Neural cell (in vitro differentiated cells): ENCODE measurements at regions not wholly inside any gene's neighbourhood (a gene's known extent, or its start where the extent isn't known, plus 50 kb on each side); places are given as distances from the start of the nearest gene placed in this dataset.

ENCODE experiments used
- H2AFZ ChIP-seq: fragments of 200-600, 300-800 bp; sonication (generic), shearing (Covaris generic); 2 replicates; pipeline ENCODE4 v1.6.0; 2014; ENCODE audit warnings: low read depth, mild to moderate bottlenecking, antibody characterized with exemption, low read length, moderate library complexity
- H3F3A ChIP-seq: fragments of 200-600 bp; shearing (Covaris generic); 2 replicates; pipeline ENCODE4 v1.6.1; 2016; ENCODE audit warnings: mild to moderate bottlenecking, moderate library complexity, mixed read lengths, antibody characterized with exemption, low read length; ENCODE audit not compliant: insufficient read depth, poor library complexity, severe bottlenecking
- H3K27ac ChIP-seq: fragments of 200-600, 300-800 bp; sonication (generic), shearing (Covaris generic); 2 replicates; pipeline ENCODE4 v1.5.1; 2014; ENCODE audit warnings: mild to moderate bottlenecking, low read length, moderate library complexity
- H3K27me3 ChIP-seq: fragments of 300-800, 200-600 bp; sonication (generic), shearing (Covaris generic); 2 replicates; pipeline ENCODE4 v1.6.0; 2014; ENCODE audit warnings: mild to moderate bottlenecking, low read depth, low read length, moderate library complexity; ENCODE audit not compliant: insufficient read depth
- H3K36me3 ChIP-seq: fragments of 300-800, 200-600 bp; sonication (generic), shearing (Covaris generic); 2 replicates; pipeline ENCODE4 v1.5.1; 2014; ENCODE audit warnings: mild to moderate bottlenecking, antibody characterized with exemption, low read length, moderate library complexity; ENCODE audit not compliant: insufficient read depth
- H3K4me2 ChIP-seq: fragments of 300-800, 200-600 bp; sonication (generic), shearing (Covaris generic); 2 replicates; pipeline ENCODE4 v1.6.0; 2014; ENCODE audit warnings: mild to moderate bottlenecking, low read length
- H3K4me3 ChIP-seq: fragments of 300-800, 200-600 bp; sonication (generic), shearing (Covaris generic); 2 replicates; pipeline ENCODE4 v1.5.1; 2014; ENCODE audit warnings: mild to moderate bottlenecking, low read length, moderate library complexity
- H3K79me2 ChIP-seq: fragments of 200-600 bp; shearing (Covaris generic); replicated peaks from 2 replicates; pipeline ENCODE4 v1.6.0; 2014; ENCODE audit warnings: mild to moderate bottlenecking, low read length, moderate library complexity; ENCODE audit not compliant: insufficient read depth
- H3K9ac ChIP-seq: fragments of 300-800, 200-600 bp; sonication (generic), shearing (Covaris generic); 2 replicates; pipeline ENCODE4 v1.6.1; 2016; ENCODE audit warnings: mild to moderate bottlenecking, low read length, mixed read lengths
- H3K9me2 ChIP-seq: fragments of 200-600 bp; shearing (Covaris generic); 2 replicates; pipeline ENCODE4 v1.6.1; 2016; ENCODE audit warnings: mild to moderate bottlenecking, low read length, mixed read lengths; ENCODE audit not compliant: insufficient read depth
- H3K9me3 ChIP-seq: fragments of 200-600, 300-800 bp; sonication (generic), shearing (Covaris generic); 2 replicates; pipeline ENCODE4 v1.6.1; 2016; ENCODE audit warnings: mild to moderate bottlenecking, mixed run types, low read length, moderate library complexity, mixed read lengths
- H4K20me1 ChIP-seq: fragments of 200-600 bp; shearing (Covaris generic); 2 replicates; pipeline ENCODE4 v1.6.1; 2016; ENCODE audit warnings: mild to moderate bottlenecking, mixed run types; ENCODE audit not compliant: insufficient read depth
- EP300 ChIP-seq: fragments of 450-650 bp; conservative IDR thresholded peaks from 2 replicates; pipeline ENCODE4 v1.6.1; 2014; ENCODE audit warnings: antibody characterized with exemption, mild to moderate bottlenecking, moderate library complexity; ENCODE audit not compliant: poor library complexity, severe bottlenecking
- EZH2 ChIP-seq: fragments of 200-600, 300-800 bp; shearing (Covaris generic), sonication (generic); IDR thresholded peaks from 2 replicates; pipeline ENCODE4 v1.6.1; 2014; ENCODE audit warnings: antibody characterized with exemption, low read length, borderline replicate concordance, mild to moderate bottlenecking; ENCODE audit not compliant: insufficient read depth, poor library complexity, severe bottlenecking
- MXI1 ChIP-seq: fragments of 450-650 bp; conservative IDR thresholded peaks from 2 replicates; pipeline ENCODE4 v1.6.1; 2014; ENCODE audit warnings: antibody characterized with exemption, mild to moderate bottlenecking; ENCODE audit not compliant: poor library complexity, severe bottlenecking
- POLR2AphosphoS5 ChIP-seq: IDR thresholded peaks from 2 replicates; pipeline ENCODE4 v1.6.1; 2012
- RAD21 ChIP-seq: fragments of 450-650 bp; conservative IDR thresholded peaks from 2 replicates; pipeline ENCODE4 v1.6.1; 2014; ENCODE audit warnings: antibody characterized with exemption, mild to moderate bottlenecking, moderate library complexity
- SMC3 ChIP-seq: fragments of 450-650 bp; conservative IDR thresholded peaks from 2 replicates; pipeline ENCODE4 v1.6.1; 2014; ENCODE audit warnings: antibody characterized with exemption, mild to moderate bottlenecking, moderate library complexity; ENCODE audit not compliant: poor library complexity
- TAF1 ChIP-seq: IDR thresholded peaks from 2 replicates; pipeline ENCODE4 v1.6.1; 2012; ENCODE audit warnings: low read depth
- TF ChIP-seq, protein P1 (sequence below): IDR thresholded peaks from 2 replicates; pipeline ENCODE4 v1.6.1; 2012; ENCODE audit warnings: borderline replicate concordance
- TF ChIP-seq, protein P2 (sequence below): fragments of 450-650 bp; IDR thresholded peaks from 2 replicates; pipeline ENCODE4 v1.5.1; 2014; ENCODE audit warnings: antibody characterized with exemption, mild to moderate bottlenecking, moderate library complexity; ENCODE audit not compliant: poor library complexity, severe bottlenecking

DNA sequence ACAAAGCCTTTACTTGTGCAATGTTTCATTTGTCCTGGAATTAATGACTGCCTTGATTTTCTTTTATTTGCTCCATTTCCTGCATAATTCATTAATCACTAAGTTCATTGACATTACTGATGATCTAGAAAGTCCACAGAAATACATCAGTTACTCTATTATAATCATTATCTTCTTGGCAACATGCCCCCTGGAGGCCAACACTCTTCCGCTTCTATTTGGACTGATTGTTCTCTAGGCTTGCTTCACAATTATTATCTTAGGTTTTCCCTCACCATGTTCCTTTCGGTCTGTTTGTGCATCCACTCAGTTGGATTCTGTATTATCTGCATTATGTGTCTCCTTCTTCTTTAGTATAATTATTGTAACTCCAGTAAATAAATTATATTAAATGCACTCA lies 461.0 kb upstream of the CDH2 start:
- Histone ChIP-seq H3K27ac (no peak overlapping the region), H3K9ac (no peak overlapping the region), H3K4me2 (no peak overlapping the region), H3K4me3 (no peak overlapping the region), H3K9me3 (no peaks in the 10 kb centered on the region), H4K20me1 (no peaks in the 10 kb centered on the region), H3K79me2 (no peaks in the 10 kb centered on the region), H3K9me2 (no peaks in the 10 kb centered on the region), H3F3A (peaks cover 2% of the 10 kb centered on the region), H3K27me3 (no peaks in the 10 kb centered on the region), H3K36me3 (no peaks in the 10 kb centered on the region), H2AFZ (no peak overlapping the region)
- TF ChIP-seq RAD21 (no peak), EZH2 (no peak)

DNA sequence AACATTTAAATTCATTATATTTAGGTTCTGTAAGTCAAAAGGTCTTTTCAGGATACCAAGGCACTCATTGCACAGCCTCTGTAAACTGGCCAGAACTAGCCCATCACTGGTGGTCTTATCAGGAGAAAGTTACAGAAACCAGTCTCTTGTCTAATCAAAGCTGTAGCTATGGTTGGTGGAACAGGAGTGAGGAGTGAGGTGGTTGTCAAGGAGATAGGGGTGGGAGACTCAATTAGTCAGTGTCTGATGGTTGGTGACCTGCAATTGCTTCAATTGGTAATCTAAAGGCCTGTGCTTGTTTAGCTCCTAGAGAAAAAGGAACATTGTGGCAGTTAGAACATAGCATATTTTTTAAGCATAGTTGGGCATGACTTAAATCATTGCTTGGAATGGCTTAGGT lies 458.6 kb upstream of the CDH2 start:
- TF ChIP-seq EP300 (no peak), RAD21 (no peak), POLR2AphosphoS5 (no peak), EZH2 (no peak), MXI1 (no peak), SMC3 (no peak), TAF1 (no peak)
- TF ChIP-seq, protein P1, sequence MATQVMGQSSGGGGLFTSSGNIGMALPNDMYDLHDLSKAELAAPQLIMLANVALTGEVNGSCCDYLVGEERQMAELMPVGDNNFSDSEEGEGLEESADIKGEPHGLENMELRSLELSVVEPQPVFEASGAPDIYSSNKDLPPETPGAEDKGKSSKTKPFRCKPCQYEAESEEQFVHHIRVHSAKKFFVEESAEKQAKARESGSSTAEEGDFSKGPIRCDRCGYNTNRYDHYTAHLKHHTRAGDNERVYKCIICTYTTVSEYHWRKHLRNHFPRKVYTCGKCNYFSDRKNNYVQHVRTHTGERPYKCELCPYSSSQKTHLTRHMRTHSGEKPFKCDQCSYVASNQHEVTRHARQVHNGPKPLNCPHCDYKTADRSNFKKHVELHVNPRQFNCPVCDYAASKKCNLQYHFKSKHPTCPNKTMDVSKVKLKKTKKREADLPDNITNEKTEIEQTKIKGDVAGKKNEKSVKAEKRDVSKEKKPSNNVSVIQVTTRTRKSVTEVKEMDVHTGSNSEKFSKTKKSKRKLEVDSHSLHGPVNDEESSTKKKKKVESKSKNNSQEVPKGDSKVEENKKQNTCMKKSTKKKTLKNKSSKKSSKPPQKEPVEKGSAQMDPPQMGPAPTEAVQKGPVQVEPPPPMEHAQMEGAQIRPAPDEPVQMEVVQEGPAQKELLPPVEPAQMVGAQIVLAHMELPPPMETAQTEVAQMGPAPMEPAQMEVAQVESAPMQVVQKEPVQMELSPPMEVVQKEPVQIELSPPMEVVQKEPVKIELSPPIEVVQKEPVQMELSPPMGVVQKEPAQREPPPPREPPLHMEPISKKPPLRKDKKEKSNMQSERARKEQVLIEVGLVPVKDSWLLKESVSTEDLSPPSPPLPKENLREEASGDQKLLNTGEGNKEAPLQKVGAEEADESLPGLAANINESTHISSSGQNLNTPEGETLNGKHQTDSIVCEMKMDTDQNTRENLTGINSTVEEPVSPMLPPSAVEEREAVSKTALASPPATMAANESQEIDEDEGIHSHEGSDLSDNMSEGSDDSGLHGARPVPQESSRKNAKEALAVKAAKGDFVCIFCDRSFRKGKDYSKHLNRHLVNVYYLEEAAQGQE: no peak
- TF ChIP-seq, protein P2, sequence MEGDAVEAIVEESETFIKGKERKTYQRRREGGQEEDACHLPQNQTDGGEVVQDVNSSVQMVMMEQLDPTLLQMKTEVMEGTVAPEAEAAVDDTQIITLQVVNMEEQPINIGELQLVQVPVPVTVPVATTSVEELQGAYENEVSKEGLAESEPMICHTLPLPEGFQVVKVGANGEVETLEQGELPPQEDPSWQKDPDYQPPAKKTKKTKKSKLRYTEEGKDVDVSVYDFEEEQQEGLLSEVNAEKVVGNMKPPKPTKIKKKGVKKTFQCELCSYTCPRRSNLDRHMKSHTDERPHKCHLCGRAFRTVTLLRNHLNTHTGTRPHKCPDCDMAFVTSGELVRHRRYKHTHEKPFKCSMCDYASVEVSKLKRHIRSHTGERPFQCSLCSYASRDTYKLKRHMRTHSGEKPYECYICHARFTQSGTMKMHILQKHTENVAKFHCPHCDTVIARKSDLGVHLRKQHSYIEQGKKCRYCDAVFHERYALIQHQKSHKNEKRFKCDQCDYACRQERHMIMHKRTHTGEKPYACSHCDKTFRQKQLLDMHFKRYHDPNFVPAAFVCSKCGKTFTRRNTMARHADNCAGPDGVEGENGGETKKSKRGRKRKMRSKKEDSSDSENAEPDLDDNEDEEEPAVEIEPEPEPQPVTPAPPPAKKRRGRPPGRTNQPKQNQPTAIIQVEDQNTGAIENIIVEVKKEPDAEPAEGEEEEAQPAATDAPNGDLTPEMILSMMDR: no peak
- no peak overlapping the region for H2AFZ ChIP-seq

DNA sequence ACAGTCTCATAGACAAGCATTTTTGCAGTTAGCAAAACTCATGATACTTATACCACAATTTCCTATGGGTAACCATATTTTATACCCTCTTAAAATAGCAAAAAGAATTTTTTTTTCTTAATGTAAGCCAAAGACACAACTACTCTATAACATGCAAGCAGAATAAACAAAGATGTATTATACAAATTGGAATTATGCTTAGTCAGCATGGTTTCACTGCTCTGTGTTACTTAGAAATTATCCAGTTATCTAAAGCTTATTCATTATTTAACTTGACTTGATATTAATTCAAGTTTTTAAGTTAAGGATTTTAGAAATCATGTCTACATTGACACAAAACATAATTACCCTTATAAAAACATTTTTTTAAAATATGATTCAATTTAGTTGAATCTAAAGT lies 449.8 kb upstream of the CDH2 start:
- Histone ChIP-seq H2AFZ (no peak overlapping the region), H4K20me1 (no peaks in the 10 kb centered on the region), H3K27ac (no peak overlapping the region), H3K9me2 (no peaks in the 10 kb centered on the region), H3K27me3 (no peaks in the 10 kb centered on the region), H3K79me2 (no peaks in the 10 kb centered on the region), H3F3A (no peaks in the 10 kb centered on the region), H3K9ac (no peak overlapping the region), H3K36me3 (no peaks in the 10 kb centered on the region), H3K4me2 (no peak overlapping the region), H3K4me3 (no peak overlapping the region), H3K9me3 (no peaks in the 10 kb centered on the region)
- TF ChIP-seq RAD21: no peak

More for the DNA sequence above, 458.6 kb upstream of the CDH2 start:
- no peak overlapping the region for H3K9ac ChIP-seq
- no peaks in the 10 kb centered on the region for H3K9me3 ChIP-seq
- peaks cover 2% of the 10 kb centered on the region for H3F3A ChIP-seq
- H3K4me3 ChIP-seq: no peak overlapping the region
- H3K36me3 ChIP-seq: no peaks in the 10 kb centered on the region
- H3K27me3 ChIP-seq: no peaks in the 10 kb centered on the region
- H3K79me2 ChIP-seq: no peaks in the 10 kb centered on the region
- H3K9me2 ChIP-seq: no peaks in the 10 kb centered on the region
- H3K27ac ChIP-seq: no peak overlapping the region
- H3K4me2 ChIP-seq: no peak overlapping the region
- H4K20me1 ChIP-seq: no peaks in the 10 kb centered on the region
